Frontal cortex (tissue), 3 donors: ENCODE measurements at regions not wholly inside any gene's neighbourhood (a gene's known extent, or its start where the extent isn't known, plus 50 kb on each side); places are given as distances from the start of the nearest gene placed in this dataset.

Experiments used
- DNase-seq, 2 donors: peaks; one replicate each; pipeline ENCODE4 v3.0.0; 2012; ENCODE audit warnings: low spot score in 2 of 2
- FAIRE-seq: peaks from 2 replicates; lab custom pipeline; 2012; peaks lifted over from hg19 to GRCh38; lab: Jason Lieb, UNC
- donor health status: control.
- donor health status: control.
- donor health status: control.

- DNase-seq = no peak
- FAIRE-seq = no peak
These were observed 226.1 kb downstream of the ANKRD50 start for GRCh38 chr4:124486423-124486822.

- no peak for DNase-seq
- FAIRE-seq = no peak
These were observed 224.9 kb downstream of the ANKRD50 start for GRCh38 chr4:124487651-124488050.

- FAIRE-seq (no peak), DNase-seq (no peak)
These were observed 221.0 kb downstream of the ANKRD50 start for GRCh38 chr4:124491361-124492145.

- FAIRE-seq (no peak), DNase-seq (no peak)
These were observed 213.3 kb downstream of the ANKRD50 start for GRCh38 chr4:124499261-124499660.

GRCh38 chr4:124501576-124501975, 211.0 kb downstream of the ANKRD50 start:
- FAIRE-seq (no peak), DNase-seq (no peak)

- DNase-seq (no peak), FAIRE-seq (no peak)
These were observed 208.1 kb downstream of the ANKRD50 start for GRCh38 chr4:124504431-124504830.

GRCh38 chr4:124505211-124505610, 207.3 kb downstream of the ANKRD50 start:
- no peak for DNase-seq
- FAIRE-seq = no peak

GRCh38 chr4:124509151-124509550, 203.4 kb downstream of the ANKRD50 start:
- no peak for DNase-seq
- no peak for FAIRE-seq

- DNase-seq (no peak), FAIRE-seq (no peak)
These were observed 197.9 kb downstream of the ANKRD50 start for GRCh38 chr4:124514588-124514987.

GRCh38 chr4:124515591-124515990, 196.9 kb downstream of the ANKRD50 start:
- FAIRE-seq = no peak

GRCh38 chr4:124519196-124519595, 193.3 kb downstream of the ANKRD50 start:
- peak; percentile 10 for FAIRE-seq
- DNase-seq = no peak

More at GRCh38 chr4:124515591-124515990, 196.9 kb downstream of the ANKRD50 start:
- no peak for DNase-seq

GRCh38 chr4:124523816-124524215, 188.7 kb downstream of the ANKRD50 start:
- FAIRE-seq = no peak

GRCh38 chr4:124525524-124525923, 187.0 kb downstream of the ANKRD50 start:
- FAIRE-seq = no peak
- no peak for DNase-seq

More at GRCh38 chr4:124523816-124524215, 188.7 kb downstream of the ANKRD50 start:
- no peak for DNase-seq

GRCh38 chr4:124526331-124526730, 186.2 kb downstream of the ANKRD50 start:
- DNase-seq = no peak
- FAIRE-seq = no peak

- DNase-seq = no peak
- FAIRE-seq = no peak
These were observed 185.8 kb downstream of the ANKRD50 start for GRCh38 chr4:124526769-124527168.

GRCh38 chr4:124527364-124527763, 185.2 kb downstream of the ANKRD50 start:
- FAIRE-seq (no peak), DNase-seq (no peak)

GRCh38 chr4:124529131-124529530, 183.4 kb downstream of the ANKRD50 start:
- DNase-seq (no peak), FAIRE-seq (no peak)

GRCh38 chr4:124530464-124531077, 182.0 kb downstream of the ANKRD50 start:
- DNase-seq = no peak
- no peak for FAIRE-seq

- FAIRE-seq (no peak), DNase-seq (no peak)
These were observed 178.4 kb downstream of the ANKRD50 start for GRCh38 chr4:124534131-124534530.

- DNase-seq (no peak), FAIRE-seq (no peak)
These were observed 177.5 kb downstream of the ANKRD50 start for GRCh38 chr4:124535003-124535402.

- no peak for DNase-seq
- FAIRE-seq = no peak
These were observed 175.6 kb downstream of the ANKRD50 start for GRCh38 chr4:124536946-124537345.
